CD14-positive monocyte (primary cell): ENCODE measurements at regions not wholly inside any gene's neighbourhood (a gene's known extent, or its start where the extent isn't known, plus 50 kb on each side); places are given as distances from the start of the nearest gene placed in this dataset.

Experiments
- DNase-seq, 3 donors: peaks; one replicate each; pipeline ENCODE4 v3.0.0-alpha.2; 2011 to 2022
- H2AFZ ChIP-seq: 2 replicates; pipeline ENCODE4 v1.6.0; 2012; ENCODE audit warnings: mild to moderate bottlenecking, low read depth, low read length, inconsistent platforms; ENCODE audit not compliant: insufficient read depth, poor library complexity, severe bottlenecking
- H3K27ac ChIP-seq, 2 donors: 1 replicate in 1 of 2; 2 replicates in 1 of 2; pipeline ENCODE4 v1.5.1; 2012 to 2013; ENCODE audit warnings: low read length in 2 of 2, control low read depth in 1 of 2, inconsistent platforms in 1 of 2, low read depth in 1 of 2, mild to moderate bottlenecking in 1 of 2
- H3K27me3 ChIP-seq, 2 donors: one replicate each; pipeline versions ENCODE4 v1.6.0 to v1.6.1; 2011 to 2013; ENCODE audit warnings: low read length in 2 of 2; ENCODE audit not compliant: control insufficient read depth in 2 of 2, insufficient read depth in 2 of 2
- H3K36me3 ChIP-seq, 2 donors: replicated peaks in 1 of 2; 1 replicate in 1 of 2; 2 replicates in 1 of 2; pipeline versions ENCODE4 v1.5.1 to v1.6.1; 2012 to 2013; ENCODE audit warnings: low read length in 2 of 2, control low read depth in 1 of 2, inconsistent platforms in 1 of 2, mild to moderate bottlenecking in 1 of 2; ENCODE audit not compliant: insufficient read depth in 2 of 2, control insufficient read depth in 1 of 2
- H3K4me1 ChIP-seq, 2 donors: 1 replicate in 1 of 2; 2 replicates in 1 of 2; pipeline versions ENCODE4 v1.5.1 to v1.6.1; 2012 to 2013; ENCODE audit warnings: low read length in 2 of 2, control low read depth in 1 of 2, inconsistent platforms in 1 of 2, mild to moderate bottlenecking in 1 of 2, moderate library complexity in 1 of 2; ENCODE audit not compliant: insufficient read depth in 2 of 2, control insufficient read depth in 1 of 2
- H3K4me2 ChIP-seq: replicated peaks from 2 replicates; pipeline ENCODE3; 2012; ENCODE audit warnings: low read length, moderate library complexity, mild to moderate bottlenecking; ENCODE audit not compliant: poor library complexity, severe bottlenecking; ENCODE audit errors: extremely low read depth
- H3K4me3 ChIP-seq, 3 experiments: fragments of 200-600 bp in 1 of 3; sonication (generic) in 1 of 3; replicated peaks in 1 of 3; 1 replicate in 2 of 3; 2 replicates in 1 of 3; pipeline ENCODE4 v1.5.1; 2011 to 2013; ENCODE audit warnings: low read length in 3 of 3, mild to moderate bottlenecking in 3 of 3, control low read depth in 2 of 3, low read depth in 2 of 3, inconsistent platforms in 1 of 3, moderate library complexity in 1 of 3
- H3K79me2 ChIP-seq: 2 replicates; pipeline ENCODE4 v1.6.0; 2012; ENCODE audit warnings: mild to moderate bottlenecking, control low read depth, inconsistent platforms, low read length, moderate library complexity; ENCODE audit not compliant: insufficient read depth
- H3K9ac ChIP-seq: 2 replicates; pipeline ENCODE4 v1.6.0; 2017; ENCODE audit warnings: low read length, mild to moderate bottlenecking; ENCODE audit not compliant: insufficient read depth, poor library complexity, severe bottlenecking
- H3K9me3 ChIP-seq, 2 donors: replicated peaks in 1 of 2; 1 replicate in 1 of 2; 2 replicates in 1 of 2; pipeline versions ENCODE4 v1.5.1 to v1.6.1; 2012 to 2013; ENCODE audit warnings: low read length in 2 of 2, control low read depth in 1 of 2; ENCODE audit not compliant: control insufficient read depth in 1 of 2, insufficient read depth in 1 of 2
- H4K20me1 ChIP-seq: 2 replicates; pipeline ENCODE4 v1.6.0; 2012; ENCODE audit warnings: mild to moderate bottlenecking, low read length, control low read depth, moderate library complexity; ENCODE audit not compliant: insufficient read depth
- H3K27ac Mint-ChIP-seq, 7 donors: one replicate each; pipeline ENCODE4 v1.8.0; 2020; ENCODE audit warnings: mild to moderate bottlenecking in 7 of 7, mixed read lengths in 7 of 7, moderate library complexity in 6 of 7, inconsistent platforms in 2 of 7
- H3K27me3 Mint-ChIP-seq, 3 donors: one replicate each; pipeline ENCODE4 v1.8.0; 2021 to 2022; ENCODE audit warnings: low read depth in 3 of 3, mild to moderate bottlenecking in 3 of 3, mixed read lengths in 3 of 3, moderate library complexity in 3 of 3, inconsistent platforms in 1 of 3
- H3K36me3 Mint-ChIP-seq, 2 donors: one replicate each; pipeline ENCODE4 v1.8.0; 2020; ENCODE audit warnings: mixed read lengths in 2 of 2, inconsistent platforms in 1 of 2, mild to moderate bottlenecking in 1 of 2
- H3K4me1 Mint-ChIP-seq: one replicate; pipeline ENCODE4 v1.8.0; 2020; ENCODE audit warnings: mild to moderate bottlenecking, mixed read lengths
- H3K4me3 Mint-ChIP-seq, 2 donors: one replicate each; pipeline ENCODE4 v1.8.0; 2020; ENCODE audit warnings: mild to moderate bottlenecking in 2 of 2, mixed read lengths in 2 of 2, moderate library complexity in 1 of 2
- H3K9me3 Mint-ChIP-seq, 7 donors: one replicate each; pipeline ENCODE4 v1.8.0; 2020 to 2022; ENCODE audit warnings: mixed read lengths in 7 of 7, mild to moderate bottlenecking in 6 of 7, moderate library complexity in 6 of 7, inconsistent platforms in 2 of 7
- CTCF ChIP-seq: fragments of 200-600 bp; IDR thresholded peaks from one replicate; pipeline ENCODE4 v1.8.0; 2022; ENCODE audit warnings: antibody characterized with exemption, mild to moderate bottlenecking
- WGBS: methylation state at CpG from one replicate; pipeline ENCODE4 v1.1.5; 2013; ENCODE audit warnings: missing lambda C conversion rate; ENCODE audit not compliant: insufficient coverage; 5-methylcytosine and 5-hydroxymethylcytosine counted together
- intact Hi-C, 2 donors: fragments of 100-400 bp; cut with micrococcal nuclease; formaldehyde crosslinking; loops; one replicate each; pipeline versions ENCODE4 v1.15.0 to v1.15.1; 2023

GRCh38 chr5:103927739-103928138 is 365.1 kb upstream of the NUDT12 start:
- Mint-ChIP-seq H3K36me3 (no peaks in the 10 kb centered on the region), H3K4me1 (no peaks in the 10 kb centered on the region)
- intact Hi-C loops: no loop called here

GRCh38 chr5:103923616-103924168 is 361.1 kb upstream of the NUDT12 start:
- no peak overlapping the region for H2AFZ ChIP-seq
- no peaks in the 10 kb centered on the region for H3K4me1 ChIP-seq
- no peaks in the 10 kb centered on the region for H3K79me2 ChIP-seq
- no peaks in the 10 kb centered on the region for H3K27me3 Mint-ChIP-seq
- H3K4me2 ChIP-seq: no peak overlapping the region
- no peaks in the 10 kb centered on the region for H4K20me1 ChIP-seq
- H3K36me3 ChIP-seq: no peaks in the 10 kb centered on the region
- H3K4me1 Mint-ChIP-seq: no peaks in the 10 kb centered on the region
- no peak overlapping the region for H3K4me3 Mint-ChIP-seq
- H3K9me3 ChIP-seq: no peaks in the 10 kb centered on the region
- no peaks in the 10 kb centered on the region for H3K27me3 ChIP-seq
- H3K27ac ChIP-seq: no peak overlapping the region
- no peak for TF ChIP-seq CTCF
- H3K9ac ChIP-seq: no peak overlapping the region
- peaks cover 0 to 7% (median 3%) of the 10 kb centered on the region in 7 donors for H3K9me3 Mint-ChIP-seq
- H3K36me3 Mint-ChIP-seq: no peaks in the 10 kb centered on the region
- no peak overlapping the region for H3K4me3 ChIP-seq
- no peak for DNase-seq
- no peak overlapping the region for H3K27ac Mint-ChIP-seq
- intact Hi-C loops: no loop called here

More at GRCh38 chr5:103927739-103928138, 365.1 kb upstream of the NUDT12 start:
- Histone ChIP-seq H3K4me3 (no peak overlapping the region), H3K9me3 (no peaks in the 10 kb centered on the region), H3K4me1 (no peaks in the 10 kb centered on the region), H2AFZ (no peak overlapping the region), H3K4me2 (no peak overlapping the region), H3K27me3 (no peaks in the 10 kb centered on the region), H3K36me3 (no peaks in the 10 kb centered on the region), H3K9ac (no peak overlapping the region), H4K20me1 (no peaks in the 10 kb centered on the region), H3K79me2 (no peaks in the 10 kb centered on the region), H3K27ac (no peak overlapping the region)
- Mint-ChIP-seq H3K27me3 (no peaks in the 10 kb centered on the region), H3K4me3 (no peak overlapping the region), H3K9me3 (peaks cover 0 to 7% (median 0%) of the 10 kb centered on the region in 7 donors), H3K27ac (no peak overlapping the region)
- DNase-seq: no peak
- no CpG with 5 or more reads among the region's 1 CpG for WGBS
- TF ChIP-seq CTCF: no peak
